ENCODE measurements at regions not wholly inside any gene's neighbourhood (a gene's known extent, or its start where the extent isn't known, plus 50 kb on each side); places are given as distances from the start of the nearest gene placed in this dataset.

- intact Hi-C loops (cut with micrococcal nuclease) = no loop called here
These were observed 620.3 kb downstream of the ZPLD1 start for GRCh38 chr3:103055021-103055520.

- intact Hi-C loops (cut with micrococcal nuclease) = no loop called here
These were observed 621.7 kb downstream of the ZPLD1 start for GRCh38 chr3:103056542-103056941.

- intact Hi-C loops (cut with micrococcal nuclease) = no loop called here
These were observed 622.2 kb downstream of the ZPLD1 start for GRCh38 chr3:103057003-103057402.

- intact Hi-C loops (cut with micrococcal nuclease) = no loop called here
These were observed 622.7 kb downstream of the ZPLD1 start for GRCh38 chr3:103057487-103057886.

GRCh38 chr3:103059432-103059831 is 624.6 kb downstream of the ZPLD1 start:
- intact Hi-C loops (cut with micrococcal nuclease) = no loop called here

DNA sequence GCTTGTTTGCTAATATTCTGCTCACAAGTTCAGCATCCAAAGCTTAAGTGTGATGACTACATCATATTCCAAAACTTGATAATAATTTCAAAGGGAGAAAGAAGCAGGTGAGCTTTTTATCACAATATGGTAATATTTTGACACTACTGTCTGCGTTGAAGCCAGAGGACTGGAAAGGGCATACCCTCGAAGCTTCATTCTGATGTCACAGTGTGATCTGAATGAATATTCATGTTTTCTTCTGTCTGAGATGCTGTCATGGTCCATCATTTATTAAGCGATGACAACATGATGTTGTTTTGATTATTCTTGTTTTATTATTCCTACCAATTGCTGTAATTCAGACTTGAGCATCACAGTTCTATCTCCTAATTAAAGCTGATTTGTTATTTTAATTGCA is 625.4 kb downstream of the ZPLD1 start:
- intact Hi-C loops (cut with micrococcal nuclease) = no loop called here

GRCh38 chr3:103067963-103068362 is 633.1 kb downstream of the ZPLD1 start:
- intact Hi-C loops (cut with micrococcal nuclease) = no loop called here

DNA sequence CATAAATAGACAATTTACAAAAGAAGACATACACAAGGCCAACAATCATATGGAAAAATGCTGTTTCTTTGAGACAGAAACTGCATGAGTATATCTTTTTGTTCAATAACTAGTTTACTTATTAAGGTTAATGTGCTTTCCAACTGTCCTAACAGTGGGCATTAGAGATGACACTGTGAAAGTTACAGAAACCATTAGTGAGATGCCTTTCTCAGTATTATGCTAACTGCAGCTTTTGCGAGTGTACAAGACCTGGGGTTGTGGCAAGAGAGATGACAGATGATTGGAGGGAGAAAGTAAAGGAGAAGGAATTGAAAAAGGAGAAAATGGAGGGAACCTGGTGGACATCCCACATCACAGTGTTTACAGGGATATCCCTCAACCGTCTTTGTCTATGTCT is 640.5 kb downstream of the ZPLD1 start:
- intact Hi-C loops (cut with micrococcal nuclease) = no loop called here

DNA sequence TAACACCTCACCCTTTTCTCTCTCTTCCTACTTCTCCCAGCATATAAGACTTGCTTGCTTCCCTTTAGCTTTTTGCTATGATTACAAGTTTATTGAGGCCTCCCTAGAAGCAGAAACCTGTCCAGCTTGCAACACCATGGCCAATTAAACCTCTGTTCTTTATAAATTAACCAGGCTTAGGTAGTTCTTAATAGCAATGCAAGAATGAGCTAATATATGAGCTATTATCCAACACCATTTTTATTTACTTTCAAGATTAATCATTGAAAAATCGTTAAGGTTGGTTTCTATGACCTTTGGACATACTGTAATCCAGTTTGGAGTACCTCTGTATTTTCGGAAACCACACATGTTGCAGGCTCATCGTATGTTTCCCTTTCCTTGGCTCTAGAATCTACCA is 643.1 kb downstream of the ZPLD1 start:
- intact Hi-C loops (cut with micrococcal nuclease) = no loop called here

DNA sequence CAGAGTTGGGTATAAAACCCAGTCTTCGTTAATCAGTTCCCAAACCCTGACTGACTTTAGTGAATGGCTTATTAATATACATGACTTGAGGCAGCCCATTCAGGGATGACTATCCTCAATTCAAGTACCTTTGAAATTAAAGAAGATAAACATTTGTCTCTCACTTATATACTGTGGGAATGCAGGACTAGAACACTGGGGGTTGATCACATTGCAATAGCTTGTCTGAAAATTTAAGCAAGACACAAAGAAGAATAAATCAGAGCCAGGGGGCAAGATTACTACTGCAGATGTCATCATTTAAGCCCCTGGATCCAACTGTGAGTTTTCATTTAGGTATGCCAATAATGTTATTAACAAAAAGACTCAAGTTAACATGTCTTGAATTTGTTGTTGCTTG is 647.7 kb downstream of the ZPLD1 start:
- intact Hi-C loops (cut with micrococcal nuclease) = no loop called here

DNA sequence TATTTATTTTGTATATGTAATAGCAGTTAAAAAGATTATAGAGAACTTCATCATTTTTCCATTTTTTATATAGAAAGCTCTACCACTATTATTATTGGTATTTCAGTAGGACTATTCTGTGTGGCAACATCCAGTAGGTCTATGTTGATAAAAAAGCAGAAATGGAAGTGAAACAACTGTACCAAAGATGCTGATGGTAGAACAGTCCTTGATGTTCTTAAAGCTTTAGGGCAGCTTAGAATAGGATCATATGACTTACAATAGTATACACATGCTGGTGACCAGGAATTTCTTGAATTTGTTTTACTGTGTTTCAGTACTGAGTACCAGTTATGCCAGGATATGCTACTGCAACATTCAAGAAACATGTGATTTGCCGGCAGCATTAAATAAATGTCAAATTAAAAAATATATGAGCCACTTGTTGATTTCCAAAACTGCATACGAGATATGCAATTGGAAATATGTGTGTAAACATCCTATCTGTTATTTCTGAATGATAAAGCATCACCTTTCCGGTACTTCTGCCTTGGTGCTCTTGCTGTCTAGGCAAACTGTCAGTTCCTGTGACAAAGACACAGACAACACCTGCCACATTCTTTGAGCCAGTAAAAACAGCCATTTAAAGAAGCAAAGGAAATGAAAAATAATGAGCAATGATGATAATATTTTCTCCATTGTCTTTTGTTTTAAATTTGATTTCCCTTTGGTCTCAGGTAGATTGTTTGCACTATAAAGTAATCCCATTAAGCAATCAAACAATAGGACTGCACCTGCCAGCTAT is 649.2 kb downstream of the ZPLD1 start:
- intact Hi-C loops (cut with micrococcal nuclease) = no loop called here

GRCh38 chr3:103085465-103085864 is 650.6 kb downstream of the ZPLD1 start:
- intact Hi-C loops (cut with micrococcal nuclease) = no loop called here

- intact Hi-C loops (cut with micrococcal nuclease) = no loop called here
These were observed 654.9 kb downstream of the ZPLD1 start for GRCh38 chr3:103089758-103090157.

DNA sequence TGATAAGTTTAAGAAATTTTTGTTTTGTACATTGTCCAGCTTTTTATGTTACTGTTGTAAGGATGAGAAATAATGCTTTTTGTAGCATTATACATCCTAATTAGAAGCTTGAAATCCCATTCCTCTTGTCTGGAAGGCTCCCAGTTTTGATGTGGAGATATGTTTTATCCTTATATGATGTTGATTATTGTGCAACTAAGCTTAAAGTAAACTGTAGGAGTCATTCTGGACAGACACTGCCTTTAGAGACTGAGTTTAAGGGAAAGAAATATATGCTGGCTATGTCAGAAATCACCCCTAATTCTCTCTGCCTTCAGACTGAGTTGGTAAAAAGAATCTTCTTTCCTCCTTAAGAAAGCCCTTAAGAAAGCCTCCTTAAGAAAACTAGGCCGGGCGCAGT is 670.4 kb downstream of the ZPLD1 start:
- intact Hi-C loops (cut with micrococcal nuclease) = no loop called here

GRCh38 chr3:103112273-103112672 is 677.5 kb downstream of the ZPLD1 start:
- intact Hi-C loops (cut with micrococcal nuclease) = no loop called here

DNA sequence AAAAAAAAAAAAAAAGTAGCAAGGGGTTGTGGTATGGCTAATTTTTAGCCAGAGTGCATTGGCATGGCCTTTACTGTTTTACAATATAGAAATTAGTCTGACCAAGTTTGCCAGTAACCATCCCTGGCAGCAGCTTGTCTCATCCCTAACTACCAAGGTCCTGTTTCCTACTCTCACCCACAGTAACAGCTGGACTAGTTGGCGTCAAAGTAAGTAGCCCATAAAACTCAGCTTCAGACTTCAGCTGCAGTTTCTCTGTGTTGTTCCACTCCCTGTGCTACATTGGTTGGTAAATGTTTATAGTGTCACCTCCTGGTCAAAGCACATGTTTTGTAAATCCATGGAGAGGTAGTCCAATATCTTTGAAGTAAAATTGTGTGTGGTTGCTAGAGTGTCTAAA is 691.3 kb downstream of the ZPLD1 start:
- intact Hi-C loops (cut with micrococcal nuclease) = no loop called here

- intact Hi-C loops (cut with micrococcal nuclease) = no loop called here
These were observed 692.3 kb downstream of the ZPLD1 start for GRCh38 chr3:103127098-103127630.

- intact Hi-C loops (cut with micrococcal nuclease) = no loop called here
These were observed 692.9 kb downstream of the ZPLD1 start for GRCh38 chr3:103127737-103128136.

GRCh38 chr3:103134023-103134724 is 699.4 kb downstream of the ZPLD1 start:
- intact Hi-C loops (cut with micrococcal nuclease) = no loop called here

DNA sequence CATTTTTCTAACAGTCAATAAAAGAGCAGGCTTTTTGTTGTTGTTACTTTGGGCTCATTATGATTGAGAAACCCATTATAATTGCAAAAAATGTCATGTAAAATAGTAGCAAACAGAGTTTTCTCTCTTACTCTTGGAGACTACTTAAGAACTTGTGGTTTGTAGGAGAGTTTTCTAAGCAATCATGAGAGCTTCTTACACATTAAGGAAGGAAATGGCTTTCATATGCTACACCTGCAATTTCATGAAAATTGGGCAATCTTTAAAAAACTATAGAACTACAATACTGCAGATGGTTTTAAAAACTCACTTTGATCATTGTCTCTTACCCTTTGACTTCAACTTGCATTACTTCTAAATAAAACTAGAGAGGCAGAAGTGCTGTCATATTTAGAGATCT is 701.8 kb downstream of the ZPLD1 start:
- intact Hi-C loops (cut with micrococcal nuclease) = no loop called here

- intact Hi-C loops (cut with micrococcal nuclease) = no loop called here
These were observed 703.0 kb downstream of the ZPLD1 start for GRCh38 chr3:103137830-103138229.

DNA sequence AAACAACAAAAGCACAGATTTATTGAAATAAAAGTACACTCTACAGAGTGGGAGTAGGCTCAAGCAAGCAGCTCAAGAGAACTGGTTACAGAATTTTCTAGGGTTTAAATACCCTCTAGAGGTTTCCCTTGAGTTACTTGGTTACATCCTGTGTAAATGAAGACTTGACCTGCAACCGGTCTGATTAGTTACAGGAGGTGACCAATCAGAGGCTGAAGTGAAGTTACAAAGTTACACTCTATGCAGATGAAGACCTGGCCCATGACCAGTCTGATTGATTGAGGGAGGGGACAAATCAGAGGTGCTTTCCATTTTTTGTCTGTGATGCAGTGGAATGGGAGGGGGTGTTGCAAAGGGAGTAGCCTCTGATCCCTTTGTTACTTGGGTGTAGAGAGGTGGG is 723.4 kb downstream of the ZPLD1 start:
- intact Hi-C loops (cut with micrococcal nuclease) = no loop called here

DNA sequence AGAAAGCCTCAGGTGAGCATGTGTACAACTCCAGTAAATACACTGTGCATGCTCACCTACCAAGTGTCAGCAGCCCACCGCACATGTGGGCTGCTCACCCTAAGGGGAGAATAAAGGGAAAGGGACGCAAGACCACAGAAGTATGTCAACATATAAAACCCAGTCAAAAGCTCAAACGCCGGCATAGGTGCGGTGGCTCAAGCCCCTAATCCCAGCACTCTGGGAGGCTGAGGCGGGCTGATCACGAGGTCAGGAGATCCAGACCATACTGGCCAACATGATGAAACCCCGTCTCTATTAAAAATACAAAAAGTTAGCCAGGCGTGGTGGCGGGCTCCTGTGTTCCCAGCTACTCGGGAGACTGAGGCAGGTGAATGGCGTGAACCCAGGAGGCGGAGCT is 732.1 kb downstream of the ZPLD1 start:
- intact Hi-C loops (cut with micrococcal nuclease) = no loop called here

Data from T-helper 2 cell treated with Interferon-gamma antibody and Interleukin-4, amounts not matched to agents 100 ng/mL and 5 ng/mL, for 36 hours (primary cell).